Astrocyte of the spinal cord (primary cell): ENCODE measurements at regions not wholly inside any gene's neighbourhood (a gene's known extent, or its start where the extent isn't known, plus 50 kb on each side); places are given as distances from the start of the nearest gene placed in this dataset.

Experiments used
- DNase-seq: peaks from one replicate; pipeline ENCODE4 v3.0.0; 2011; ENCODE audit warnings: low read depth, low spot score
- H3K4me3 ChIP-seq: 2 replicates; pipeline ENCODE4 v1.5.1; 2011; ENCODE audit warnings: low read depth, mild to moderate bottlenecking, low read length, moderate library complexity
- CTCF ChIP-seq: IDR thresholded peaks from 2 replicates; pipeline ENCODE4 v1.5.1; 2012; ENCODE audit warnings: low read depth, mild to moderate bottlenecking, low read length, inconsistent platforms
- in situ Hi-C: cut with HindIII; loops from 2 replicates; pipeline ENCODE4 v1.10.0; 2017; ENCODE audit warnings: low sequenced_read_pairs

GRCh38 chr9:109560470-109561132 is 62.5 kb upstream of the PTPN3 start:
- H3K4me3 ChIP-seq, result no peak overlapping the region
- TF ChIP-seq CTCF, result peak; percentile 21
- no peak for DNase-seq
- in situ Hi-C loops, result no loop called here

GRCh38 chr9:109561137-109561536 is 63.0 kb upstream of the PTPN3 start:
- in situ Hi-C loops, result no loop called here

GRCh38 chr9:109568089-109568488 is 70.0 kb upstream of the PTPN3 start:
- no peak for TF ChIP-seq CTCF
- in situ Hi-C loops, result no loop called here
- no peak for DNase-seq
- H3K4me3 ChIP-seq, result no peak overlapping the region

More at GRCh38 chr9:109561137-109561536, 63.0 kb upstream of the PTPN3 start:
- H3K4me3 ChIP-seq, result no peak overlapping the region
- no peak for TF ChIP-seq CTCF
- DNase-seq, result no peak

GRCh38 chr9:109568568-109569210 is 70.6 kb upstream of the PTPN3 start:
- no peak for DNase-seq
- no peak overlapping the region for H3K4me3 ChIP-seq

GRCh38 chr9:109574061-109574882 is 76.2 kb upstream of the PTPN3 start:
- in situ Hi-C loops, result no loop called here
- peak; percentile 76 for DNase-seq
- H3K4me3 ChIP-seq, result no peak overlapping the region
- TF ChIP-seq CTCF, result peak; percentile 68

More at GRCh38 chr9:109568568-109569210, 70.6 kb upstream of the PTPN3 start:
- TF ChIP-seq CTCF, result no peak
- in situ Hi-C loops, result no loop called here

- H3K4me3 ChIP-seq, result no peak overlapping the region
- in situ Hi-C loops, result no loop called here
- TF ChIP-seq CTCF, result no peak
- DNase-seq, result no peak
These were observed 78.7 kb upstream of the PTPN3 start for GRCh38 chr9:109576762-109577161.
